Erythroblast (primary cell): ENCODE measurements at regions not wholly inside any gene's neighbourhood (a gene's known extent, or its start where the extent isn't known, plus 50 kb on each side); places are given as distances from the start of the nearest gene placed in this dataset.

ENCODE experiments used
- GATA1 ChIP-seq: IDR thresholded peaks from 2 replicates; pipeline ENCODE4 v1.6.1; 2011; ENCODE audit warnings: low read depth, mild to moderate bottlenecking, control low read depth, low read length, moderate library complexity
- POLR2A ChIP-seq: IDR thresholded peaks from 2 replicates; pipeline ENCODE4 v1.6.1; 2011; ENCODE audit warnings: mild to moderate bottlenecking, low read length

GRCh38 chr7:27410812-27411544 is 168.4 kb downstream of the EVX1 start:
- TF ChIP-seq POLR2A = no peak
- TF ChIP-seq GATA1 = no peak
